Transverse colon (tissue), 4 donors: ENCODE measurements at regions not wholly inside any gene's neighbourhood (a gene's known extent, or its start where the extent isn't known, plus 50 kb on each side); places are given as distances from the start of the nearest gene placed in this dataset.
"Not testable (repeated sequence)": the region's sequence is repeated elsewhere in the genome, so short reads cannot be mapped to it uniquely, and the experiment has no call there.

Experiments
- POLR2A ChIP-seq: fragments of 450-650 bp; IDR thresholded peaks from one replicate; pipeline ENCODE4 v1.6.1; 2016; ENCODE audit warnings: antibody characterized with exemption, mild to moderate bottlenecking, moderate library complexity
- POLR2AphosphoS5 ChIP-seq, 3 donors: sonication (generic); formaldehyde crosslinking; IDR thresholded peaks; one replicate each; pipeline ENCODE4 v1.6.1; 2016; ENCODE audit warnings: antibody characterized with exemption in 3 of 3
- TF ChIP-seq, protein P1 (sequence below), 5 experiments: fragments of 200-600 bp in 3 of 5; fragments of 450-650 bp in 2 of 5; sonication (generic) in 3 of 5; IDR thresholded peaks; 1 replicate in 2 of 5; 2 replicates in 3 of 5; pipeline ENCODE4 v1.5.1; 2016 to 2017; ENCODE audit warnings: antibody characterized with exemption in 5 of 5, inconsistent platforms in 3 of 5, mild to moderate bottlenecking in 2 of 5, moderate library complexity in 1 of 5

DNA sequence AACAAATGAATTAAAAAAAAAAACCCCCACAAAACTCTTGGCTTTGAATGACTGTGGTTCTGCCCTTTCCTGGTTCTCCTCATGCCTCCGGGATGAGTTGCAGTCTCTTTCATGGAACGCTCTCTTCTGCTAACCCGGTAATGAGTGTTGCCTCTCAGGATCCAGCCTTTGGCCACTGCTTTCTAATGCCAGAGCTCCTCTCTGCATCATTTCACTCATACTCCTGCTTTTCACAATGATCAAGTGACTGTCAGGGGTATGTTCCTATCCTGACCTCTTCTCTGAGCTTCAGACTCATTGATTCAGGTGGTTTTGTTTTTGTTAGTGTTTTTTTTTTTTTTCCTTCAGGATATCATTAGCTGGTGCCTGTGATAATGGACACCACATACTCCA, 230.2 kb downstream of the OPA1 start:
- TF ChIP-seq, protein P1, sequence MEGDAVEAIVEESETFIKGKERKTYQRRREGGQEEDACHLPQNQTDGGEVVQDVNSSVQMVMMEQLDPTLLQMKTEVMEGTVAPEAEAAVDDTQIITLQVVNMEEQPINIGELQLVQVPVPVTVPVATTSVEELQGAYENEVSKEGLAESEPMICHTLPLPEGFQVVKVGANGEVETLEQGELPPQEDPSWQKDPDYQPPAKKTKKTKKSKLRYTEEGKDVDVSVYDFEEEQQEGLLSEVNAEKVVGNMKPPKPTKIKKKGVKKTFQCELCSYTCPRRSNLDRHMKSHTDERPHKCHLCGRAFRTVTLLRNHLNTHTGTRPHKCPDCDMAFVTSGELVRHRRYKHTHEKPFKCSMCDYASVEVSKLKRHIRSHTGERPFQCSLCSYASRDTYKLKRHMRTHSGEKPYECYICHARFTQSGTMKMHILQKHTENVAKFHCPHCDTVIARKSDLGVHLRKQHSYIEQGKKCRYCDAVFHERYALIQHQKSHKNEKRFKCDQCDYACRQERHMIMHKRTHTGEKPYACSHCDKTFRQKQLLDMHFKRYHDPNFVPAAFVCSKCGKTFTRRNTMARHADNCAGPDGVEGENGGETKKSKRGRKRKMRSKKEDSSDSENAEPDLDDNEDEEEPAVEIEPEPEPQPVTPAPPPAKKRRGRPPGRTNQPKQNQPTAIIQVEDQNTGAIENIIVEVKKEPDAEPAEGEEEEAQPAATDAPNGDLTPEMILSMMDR (IDR thresholded peaks at IDR 0.05) = not testable (repeated sequence)
- not testable (repeated sequence) for TF ChIP-seq POLR2AphosphoS5 (IDR thresholded peaks at IDR 0.05); POLR2A
